Trophoblast cell (in vitro differentiated cells and primary cell): ENCODE measurements at regions not wholly inside any gene's neighbourhood (a gene's known extent, or its start where the extent isn't known, plus 50 kb on each side); places are given as distances from the start of the nearest gene placed in this dataset.
"Not testable (repeated sequence)": the region's sequence is repeated elsewhere in the genome, so short reads cannot be mapped to it uniquely, and the experiment has no call there.

Experiments
- DNase-seq, 2 donors: peaks; one replicate each; pipeline ENCODE4 v3.0.0-alpha.2; 2016
- H2AFZ ChIP-seq: 2 replicates; pipeline ENCODE4 v1.6.1; 2013; ENCODE audit warnings: low read length, moderate library complexity, mild to moderate bottlenecking; ENCODE audit not compliant: insufficient read depth, poor library complexity
- H2AK5ac ChIP-seq: 2 replicates; pipeline ENCODE4 v1.6.1; 2013; ENCODE audit warnings: mild to moderate bottlenecking, low read length
- H2BK120ac ChIP-seq: 2 replicates; pipeline ENCODE4 v1.6.1; 2013; ENCODE audit warnings: low read length, mild to moderate bottlenecking, moderate library complexity; ENCODE audit not compliant: insufficient read depth, poor library complexity
- H2BK12ac ChIP-seq: 2 replicates; pipeline ENCODE4 v1.6.1; 2013; ENCODE audit warnings: mild to moderate bottlenecking, low read length, moderate library complexity
- H2BK5ac ChIP-seq: 2 replicates; pipeline ENCODE4 v1.6.1; 2013; ENCODE audit warnings: low read length, low read depth, moderate library complexity, mild to moderate bottlenecking; ENCODE audit not compliant: poor library complexity
- H3K14ac ChIP-seq: 2 replicates; pipeline ENCODE4 v1.6.1; 2013; ENCODE audit warnings: mild to moderate bottlenecking, low read length
- H3K18ac ChIP-seq: 2 replicates; pipeline ENCODE4 v1.6.1; 2013; ENCODE audit warnings: mild to moderate bottlenecking, low read length
- H3K23ac ChIP-seq: 2 replicates; pipeline ENCODE4 v1.6.1; 2013; ENCODE audit warnings: low read length
- H3K27ac ChIP-seq: 2 replicates; pipeline ENCODE4 v1.5.1; 2013; ENCODE audit warnings: low read depth, mild to moderate bottlenecking, inconsistent platforms, low read length, moderate library complexity
- H3K27me3 ChIP-seq: 2 replicates; pipeline ENCODE4 v1.6.1; 2013; ENCODE audit warnings: inconsistent platforms, mild to moderate bottlenecking, low read length, moderate library complexity; ENCODE audit not compliant: insufficient read depth
- H3K36me3 ChIP-seq, 2 experiments: 1 replicate in 1 of 2; 2 replicates in 1 of 2; pipeline ENCODE4 v1.6.1; 2013; ENCODE audit warnings: low read length in 2 of 2, mild to moderate bottlenecking in 2 of 2, moderate library complexity in 1 of 2; ENCODE audit not compliant: insufficient read depth in 2 of 2, control insufficient read depth in 1 of 2
- H3K4ac ChIP-seq: 2 replicates; pipeline ENCODE4 v1.6.1; 2013; ENCODE audit warnings: low read depth, mild to moderate bottlenecking, low read length, moderate library complexity
- H3K4me1 ChIP-seq, 2 experiments: 1 replicate in 1 of 2; 2 replicates in 1 of 2; pipeline ENCODE4 v1.6.1; 2013; ENCODE audit warnings: low read length in 2 of 2, mild to moderate bottlenecking in 2 of 2, moderate library complexity in 1 of 2; ENCODE audit not compliant: insufficient read depth in 2 of 2, control insufficient read depth in 1 of 2
- H3K4me2 ChIP-seq: 2 replicates; pipeline ENCODE4 v1.6.1; 2013; ENCODE audit warnings: inconsistent platforms, mild to moderate bottlenecking, low read length, moderate library complexity
- H3K4me3 ChIP-seq: 2 replicates; pipeline ENCODE4 v1.5.1; 2013; ENCODE audit warnings: mild to moderate bottlenecking, low read depth, low read length, inconsistent platforms
- H3K79me1 ChIP-seq: one replicate; pipeline ENCODE4 v1.6.1; 2013; ENCODE audit warnings: low read length
- H3K79me2 ChIP-seq: 2 replicates; pipeline ENCODE4 v1.6.1; 2013; ENCODE audit warnings: low read length, mild to moderate bottlenecking; ENCODE audit not compliant: control insufficient read depth, insufficient read depth, poor library complexity
- H3K9ac ChIP-seq: 2 replicates; pipeline ENCODE4 v1.6.1; 2013; ENCODE audit warnings: mild to moderate bottlenecking, low read length
- H3K9me3 ChIP-seq: 2 replicates; pipeline ENCODE4 v1.6.1; 2013; ENCODE audit warnings: low read depth, mild to moderate bottlenecking, control low read depth, inconsistent platforms, low read length; ENCODE audit not compliant: insufficient read depth
- H4K12ac ChIP-seq: 2 replicates; pipeline ENCODE4 v1.6.1; 2013; ENCODE audit warnings: low read depth, mild to moderate bottlenecking, low read length, moderate library complexity
- H4K8ac ChIP-seq: 2 replicates; pipeline ENCODE4 v1.6.1; 2013; ENCODE audit warnings: low read depth, mild to moderate bottlenecking, low read length, moderate library complexity
- H4K91ac ChIP-seq: one replicate; pipeline ENCODE4 v1.6.1; 2013; ENCODE audit warnings: low read depth, mild to moderate bottlenecking, low read length, moderate library complexity
- WGBS: extraction: QIAGEN DNeasy Blood & Tissue Kit; methylation state at CpG from one replicate; pipeline ENCODE4 v1.1.7; 2013; ENCODE audit warnings: missing lambda C conversion rate; ENCODE audit not compliant: insufficient read length, insufficient coverage; ENCODE audit errors: extremely low coverage; 5-methylcytosine and 5-hydroxymethylcytosine counted together

GRCh38 chr14:38611928-38612327 is 356.0 kb upstream of the CLEC14A start:
- Histone ChIP-seq H3K79me1 (no peaks in the 10 kb centered on the region), H3K4me2 (no peak overlapping the region), H3K9ac (no peak overlapping the region), H2BK5ac (no peak overlapping the region), H2AFZ (no peak overlapping the region), H2AK5ac (no peak overlapping the region), H3K36me3 (no peaks in the 10 kb centered on the region), H3K4ac (no peak overlapping the region), H3K18ac (no peak overlapping the region), H2BK12ac (no peak overlapping the region), H3K4me1 (no peaks in the 10 kb centered on the region), H4K8ac (no peak overlapping the region), H3K9me3 (no peaks in the 10 kb centered on the region), H3K14ac (no peak overlapping the region), H3K4me3 (no peak overlapping the region), H3K79me2 (no peaks in the 10 kb centered on the region), H3K23ac (no peak overlapping the region), H3K27me3 (no peaks in the 10 kb centered on the region), H4K91ac (no peak overlapping the region), H4K12ac (no peak overlapping the region), H2BK120ac (no peak overlapping the region), H3K27ac (no peak overlapping the region)
- no peak for DNase-seq
- WGBS: no CpG with 5 or more reads among the region's 2 CpGs

GRCh38 chr14:38608244-38608643 is 352.4 kb upstream of the CLEC14A start:
- no peak for DNase-seq
- no peak overlapping the region for H3K4me3 ChIP-seq
- H3K18ac ChIP-seq: no peak overlapping the region
- no CpG with 5 or more reads among the region's 1 CpG for WGBS
- no peak overlapping the region for H4K8ac ChIP-seq
- no peak overlapping the region for H2AK5ac ChIP-seq
- H3K9ac ChIP-seq: no peak overlapping the region
- H3K4ac ChIP-seq: no peak overlapping the region
- H3K4me1 ChIP-seq: no peaks in the 10 kb centered on the region
- H4K12ac ChIP-seq: no peak overlapping the region
- H2BK120ac ChIP-seq: no peak overlapping the region
- H2BK12ac ChIP-seq: no peak overlapping the region
- no peak overlapping the region for H2BK5ac ChIP-seq
- H3K79me2 ChIP-seq: no peaks in the 10 kb centered on the region
- no peaks in the 10 kb centered on the region for H3K27me3 ChIP-seq
- no peaks in the 10 kb centered on the region for H3K79me1 ChIP-seq
- no peaks in the 10 kb centered on the region for H3K36me3 ChIP-seq
- no peak overlapping the region for H3K27ac ChIP-seq
- H4K91ac ChIP-seq: no peak overlapping the region
- no peak overlapping the region for H3K14ac ChIP-seq
- H3K4me2 ChIP-seq: no peak overlapping the region
- no peaks in the 10 kb centered on the region for H3K9me3 ChIP-seq
- no peak overlapping the region for H3K23ac ChIP-seq
- no peak overlapping the region for H2AFZ ChIP-seq

- Histone ChIP-seq H3K4me1 (no peaks in the 10 kb centered on the region), H3K23ac (no peak overlapping the region), H3K18ac (no peak overlapping the region), H3K79me2 (no peaks in the 10 kb centered on the region), H2BK120ac (no peak overlapping the region), H3K4me3 (no peak overlapping the region), H3K9ac (no peak overlapping the region), H3K4ac (no peak overlapping the region), H2BK12ac (no peak overlapping the region), H3K9me3 (peaks cover 2% of the 10 kb centered on the region), H3K27ac (no peak overlapping the region), H3K14ac (no peak overlapping the region), H2AK5ac (no peak overlapping the region), H4K91ac (no peak overlapping the region), H2AFZ (no peak overlapping the region), H4K8ac (no peak overlapping the region), H3K4me2 (no peak overlapping the region), H3K27me3 (no peaks in the 10 kb centered on the region), H2BK5ac (no peak overlapping the region), H3K36me3 (no peaks in the 10 kb centered on the region), H4K12ac (no peak overlapping the region), H3K79me1 (no peaks in the 10 kb centered on the region)
- no peak for DNase-seq
- no CpG with 5 or more reads among the region's 3 CpGs for WGBS
Measured at GRCh38 chr14:38605193-38606114, 349.6 kb upstream of the CLEC14A start.

- H3K79me1 ChIP-seq, H3K36me3 ChIP-seq, H4K91ac ChIP-seq, H3K14ac ChIP-seq, DNase-seq, H3K4ac ChIP-seq, H3K18ac ChIP-seq, H3K4me2 ChIP-seq, H3K9ac ChIP-seq, H3K23ac ChIP-seq, H2BK5ac ChIP-seq, H2BK12ac ChIP-seq, H3K4me3 ChIP-seq, H3K27me3 ChIP-seq, H3K79me2 ChIP-seq, H3K4me1 ChIP-seq, H2AK5ac ChIP-seq, H4K12ac ChIP-seq, H2AFZ ChIP-seq, H3K27ac ChIP-seq, H3K9me3 ChIP-seq, H4K8ac ChIP-seq, H2BK120ac ChIP-seq: not testable (repeated sequence)
- no CpG with 5 or more reads among the region's 2 CpGs for WGBS
Measured at GRCh38 chr14:38600572-38600971, 344.7 kb upstream of the CLEC14A start.
